GM19240 (cell line): ENCODE measurements at regions not wholly inside any gene's neighbourhood (a gene's known extent, or its start where the extent isn't known, plus 50 kb on each side); places are given as distances from the start of the nearest gene placed in this dataset.

ENCODE experiments used
- DNase-seq: peaks from one replicate; pipeline ENCODE4 v3.0.0; 2011; ENCODE audit warnings: low spot score; ENCODE audit not compliant: insufficient read length

DNA sequence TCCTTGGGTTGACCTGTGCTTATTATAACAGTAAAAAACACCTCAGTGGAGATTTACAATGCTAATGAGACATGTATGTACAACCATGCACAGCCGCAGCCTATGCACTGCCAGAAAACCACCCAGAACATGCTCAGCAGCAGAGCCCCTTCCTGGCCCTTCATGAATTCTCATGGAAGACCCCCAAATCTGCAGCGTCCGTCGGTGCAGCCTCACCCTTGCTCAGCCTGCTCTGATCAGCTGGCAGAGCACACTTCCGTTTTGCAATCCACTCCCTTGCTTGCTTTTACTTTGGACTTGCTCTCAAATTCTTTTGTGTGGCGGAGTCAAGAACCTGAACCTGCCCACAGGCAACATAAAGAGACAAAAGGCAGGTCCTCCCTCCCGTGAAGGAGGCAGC, 378.2 kb upstream of the SULF2 start:
- DNase-seq: no peak

DNA sequence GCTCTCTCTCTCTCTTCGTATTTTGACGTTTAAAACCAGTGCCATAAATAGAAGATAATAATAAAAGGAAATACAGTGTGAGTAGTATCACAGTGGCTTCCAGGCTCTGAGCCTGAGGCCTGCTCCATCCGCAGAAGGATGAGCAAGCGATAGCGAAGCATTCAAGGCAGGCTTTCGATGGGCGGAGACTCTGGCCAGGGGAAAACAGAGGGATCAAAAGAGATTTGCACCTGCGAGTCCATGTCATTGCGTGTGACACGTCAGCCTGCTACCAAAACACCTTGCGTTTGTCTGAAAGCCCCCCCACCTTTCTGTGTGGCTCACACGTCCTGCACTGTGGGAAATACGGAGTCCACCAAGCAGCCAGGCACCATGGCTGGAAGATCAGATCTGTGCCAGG, 377.3 kb upstream of the SULF2 start:
- DNase-seq: no peak

DNA sequence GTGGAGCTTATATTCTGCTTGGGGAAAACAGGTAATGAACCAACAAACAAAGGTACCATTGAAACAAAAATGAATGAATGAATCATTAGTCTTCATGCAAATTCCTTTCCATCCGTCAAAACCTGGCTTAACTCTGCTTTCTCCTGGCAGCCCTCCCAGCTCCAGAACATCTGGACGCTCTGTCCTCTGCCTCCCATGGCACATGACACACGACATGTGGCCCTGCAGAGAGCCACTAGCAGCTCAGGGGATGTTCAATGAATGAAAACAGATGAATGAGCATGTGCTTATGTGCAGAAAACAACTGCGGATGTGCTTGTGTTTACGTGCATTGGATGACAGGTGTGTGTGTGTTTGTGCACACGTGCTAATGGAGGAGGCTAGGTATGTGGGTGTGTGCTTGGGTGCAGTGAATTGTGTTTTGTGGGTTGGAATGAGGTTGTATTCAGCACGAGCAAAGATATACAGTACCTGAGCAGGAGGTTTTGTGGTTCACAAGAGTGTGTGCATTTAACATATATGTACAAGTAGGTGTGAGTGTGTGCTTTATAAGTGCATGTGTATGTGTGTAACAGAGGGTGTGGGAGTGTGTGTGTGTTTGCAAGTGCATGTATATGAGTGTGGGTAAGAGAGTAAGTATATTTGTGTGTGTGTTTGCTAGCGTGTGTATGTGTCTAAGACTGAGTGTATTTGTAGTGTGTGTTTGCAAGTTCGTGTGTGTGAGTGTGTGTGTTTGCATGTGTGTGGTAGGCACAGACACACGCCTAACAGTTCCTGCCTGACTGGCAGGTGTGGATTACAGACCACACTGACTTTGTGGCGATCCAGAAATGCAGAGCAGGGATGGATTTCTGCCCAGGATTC, 374.1 kb upstream of the SULF2 start:
- no peak for DNase-seq

DNA sequence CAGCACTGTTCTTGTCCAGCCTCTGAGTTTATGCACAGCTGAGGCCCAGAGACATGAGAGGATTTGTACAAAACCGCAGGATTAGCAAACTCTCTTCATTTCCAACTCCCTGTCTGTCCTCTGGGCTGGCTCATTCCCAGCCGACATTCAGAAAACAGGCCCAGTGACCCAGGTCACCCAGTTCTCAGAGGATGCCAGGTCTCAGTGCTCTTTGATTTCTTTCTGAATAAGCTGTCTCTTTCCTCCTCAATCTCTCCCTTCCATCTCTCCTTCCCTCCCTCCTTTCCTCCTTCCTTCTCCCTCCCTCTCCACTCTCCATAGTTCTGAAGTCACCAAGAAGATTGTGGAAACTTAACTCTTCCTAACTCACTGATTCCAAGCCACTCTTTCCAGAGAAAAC, 372.7 kb upstream of the SULF2 start:
- no peak for DNase-seq

DNA sequence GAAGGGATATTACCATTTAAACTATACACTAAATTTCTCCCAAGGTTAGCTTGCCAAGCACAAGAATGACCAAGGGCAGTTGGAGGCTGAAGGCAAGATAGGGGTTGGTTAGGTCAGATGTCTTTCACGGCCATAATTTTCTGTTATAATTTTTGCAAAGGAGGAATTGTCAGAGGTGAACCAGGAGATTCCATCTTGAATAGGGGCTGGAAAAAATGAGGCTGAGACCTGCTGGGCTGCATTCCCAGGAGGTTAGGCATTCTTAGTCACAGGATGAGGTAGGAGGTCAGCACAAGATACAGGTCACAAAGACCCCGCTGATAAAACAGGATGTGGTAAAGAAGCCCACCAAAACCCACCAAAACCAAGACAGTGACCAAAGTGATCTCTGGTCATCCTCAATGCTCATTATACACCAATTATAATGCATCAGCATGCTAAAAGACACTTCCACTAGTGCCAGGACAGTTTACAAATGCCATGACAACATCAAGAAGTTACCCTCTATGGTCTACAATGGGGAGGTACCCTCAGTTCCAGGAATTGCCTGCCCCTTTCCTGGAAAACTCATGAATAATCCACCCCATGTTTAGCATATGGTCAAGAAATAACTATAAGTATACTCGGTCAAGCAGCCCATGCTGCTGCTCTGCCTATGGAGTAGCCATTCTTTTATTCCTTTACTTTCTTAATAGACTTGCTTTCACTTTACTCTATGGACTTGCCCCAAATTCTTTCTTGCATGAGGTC, 371.8 kb upstream of the SULF2 start:
- no peak for DNase-seq

DNA sequence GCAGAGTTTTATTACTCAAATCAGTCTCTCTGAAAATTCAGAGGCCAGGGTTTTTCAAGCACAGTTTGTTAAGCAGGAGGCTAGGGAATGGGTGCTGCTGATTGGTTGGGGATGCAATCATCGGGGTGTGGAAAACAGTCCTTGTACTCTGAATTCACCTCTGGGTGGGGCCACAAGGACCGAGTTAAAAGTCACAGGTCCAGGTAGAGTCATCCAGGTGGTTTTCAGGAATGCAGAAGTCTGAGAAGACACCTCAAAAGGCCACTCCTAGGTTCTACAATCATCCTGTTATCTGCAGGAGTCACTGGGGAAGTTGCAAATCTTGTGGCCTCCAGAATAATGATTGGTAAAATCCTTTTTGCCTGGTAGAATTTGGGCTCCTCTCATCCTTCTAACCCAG, 371.2 kb upstream of the SULF2 start:
- no peak for DNase-seq

DNA sequence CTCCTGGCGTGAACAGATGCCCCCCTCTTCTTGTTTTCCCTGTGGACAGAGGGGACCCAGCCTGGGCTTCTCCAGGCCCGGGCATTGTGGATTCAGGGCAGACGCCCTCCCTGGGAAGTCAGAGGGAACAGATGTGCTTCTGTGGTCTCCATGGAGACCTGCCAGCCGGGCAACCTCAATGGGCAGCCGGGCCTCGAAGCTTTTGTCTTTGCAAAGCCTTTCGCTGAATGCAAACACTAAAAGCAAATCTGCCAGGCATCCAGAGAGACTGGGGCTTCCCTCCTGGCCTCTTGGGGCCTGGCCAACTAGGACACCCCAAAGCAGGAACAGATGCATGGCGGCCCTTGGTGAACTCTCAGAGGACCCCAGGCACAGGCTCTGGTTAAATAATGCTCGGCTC, 370.0 kb upstream of the SULF2 start:
- DNase-seq: no peak

DNA sequence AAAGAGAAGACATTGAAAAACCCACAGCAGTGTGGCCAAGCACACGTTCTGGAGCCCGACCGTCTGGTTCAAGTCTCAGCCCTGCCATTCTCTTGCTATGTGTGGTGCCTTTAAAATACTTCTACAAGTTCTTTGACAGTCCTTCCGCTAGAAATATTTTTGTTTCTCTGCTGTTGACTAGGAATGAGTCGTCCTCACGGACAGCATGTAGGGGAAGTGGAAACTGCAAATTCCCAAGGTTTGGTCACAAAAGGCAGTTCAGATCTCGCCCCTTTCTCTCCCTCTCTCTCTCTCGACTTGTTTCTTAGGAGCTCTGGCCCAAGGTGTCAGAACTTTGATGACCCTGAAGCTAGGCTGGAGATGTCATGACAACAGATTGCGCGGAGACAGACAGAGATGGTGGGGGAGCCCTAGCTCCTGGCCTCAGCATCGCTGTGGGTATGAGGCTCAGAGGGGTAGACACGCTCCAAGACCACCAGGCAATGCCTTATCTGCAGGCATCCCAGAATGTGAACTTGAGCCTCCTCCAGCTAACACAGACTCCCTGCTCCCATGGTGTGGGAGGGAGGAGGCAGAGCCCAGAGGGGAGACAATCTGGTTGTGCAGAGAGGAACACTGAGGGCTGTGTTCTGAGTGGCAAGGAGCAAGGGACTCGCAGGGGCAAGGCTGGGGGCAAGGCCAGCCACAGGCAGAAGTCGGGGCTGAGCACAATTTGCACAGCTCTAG, 368.9 kb upstream of the SULF2 start:
- DNase-seq: no peak

DNA sequence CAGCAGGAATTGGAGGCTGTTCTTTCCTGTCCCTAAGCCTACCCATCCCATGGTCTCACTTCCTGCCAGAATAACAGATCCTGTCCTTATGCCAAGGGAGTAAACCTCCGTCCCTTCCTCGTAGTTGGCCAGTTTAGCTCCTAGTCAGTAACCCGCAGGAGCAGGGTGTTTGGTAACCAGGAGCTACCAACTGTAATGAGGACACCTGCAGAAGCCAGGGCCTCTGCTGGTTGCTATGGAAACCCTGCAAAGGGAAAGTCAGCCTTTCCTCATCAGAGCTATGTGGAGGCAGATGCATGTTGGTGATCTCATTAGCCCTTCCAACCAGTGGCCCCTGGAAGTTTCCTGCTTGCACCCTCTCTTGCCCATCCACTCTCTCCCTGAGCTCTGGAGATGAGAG, 368.2 kb upstream of the SULF2 start:
- DNase-seq: no peak

DNA sequence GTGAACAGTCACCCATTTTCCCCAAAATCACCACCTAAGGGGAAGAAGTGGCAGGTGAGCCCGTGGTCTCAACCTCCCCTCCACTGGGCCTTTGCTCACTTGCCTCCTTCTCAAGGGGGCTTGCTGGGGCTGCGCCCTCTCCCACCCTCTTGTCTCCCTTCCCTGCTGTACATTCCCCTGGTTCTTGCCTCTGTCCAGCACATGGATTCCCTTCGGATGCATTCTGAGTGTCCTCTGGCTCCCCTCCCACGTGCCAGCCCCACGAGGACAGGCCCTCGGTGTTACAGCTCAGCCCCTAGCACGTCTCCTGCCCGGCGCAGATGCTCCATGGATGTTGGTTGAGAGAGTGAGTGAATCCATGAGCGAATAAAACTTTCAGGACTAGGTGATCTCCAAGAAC, 367.8 kb upstream of the SULF2 start:
- DNase-seq: no peak

DNA sequence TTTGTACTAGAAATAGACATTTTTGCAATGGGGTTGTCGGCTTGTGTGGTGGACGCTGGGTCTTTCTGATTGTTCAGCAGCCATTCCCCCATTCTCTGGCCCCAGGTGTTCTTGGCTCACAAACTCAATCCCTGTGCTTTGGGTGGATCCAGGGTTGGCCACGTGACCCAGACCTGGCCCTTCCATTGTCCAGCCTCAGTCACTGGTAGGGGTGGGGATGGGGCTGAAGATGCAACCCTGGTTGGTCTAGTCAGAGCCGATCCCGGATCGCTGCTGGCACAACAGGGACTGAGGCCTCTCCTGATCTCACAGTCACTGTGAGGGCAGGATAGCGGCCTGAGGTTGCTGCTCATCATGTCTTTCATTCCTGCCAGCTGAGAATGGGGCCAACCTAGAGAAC, 365.3 kb upstream of the SULF2 start:
- DNase-seq: no peak

DNA sequence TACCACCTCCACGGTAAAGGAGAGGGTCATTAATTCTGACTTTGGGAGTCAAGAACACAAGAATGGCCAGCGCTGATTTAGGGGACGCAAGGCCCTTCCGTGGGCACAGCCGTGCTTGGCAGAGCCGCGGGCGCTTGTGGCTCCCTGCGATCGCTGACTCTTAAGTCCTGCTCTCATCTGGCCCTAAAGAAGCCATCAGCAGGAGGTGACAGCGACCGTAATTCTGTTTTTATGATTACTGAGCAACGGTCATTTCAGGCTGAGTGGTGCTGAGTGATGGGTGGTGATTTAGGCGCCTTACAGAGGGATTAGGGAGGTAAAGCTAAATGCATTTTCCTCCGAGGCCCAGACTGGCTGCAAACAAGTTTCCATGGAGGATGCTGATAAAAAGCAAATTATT, 364.6 kb upstream of the SULF2 start:
- DNase-seq: no peak

DNA sequence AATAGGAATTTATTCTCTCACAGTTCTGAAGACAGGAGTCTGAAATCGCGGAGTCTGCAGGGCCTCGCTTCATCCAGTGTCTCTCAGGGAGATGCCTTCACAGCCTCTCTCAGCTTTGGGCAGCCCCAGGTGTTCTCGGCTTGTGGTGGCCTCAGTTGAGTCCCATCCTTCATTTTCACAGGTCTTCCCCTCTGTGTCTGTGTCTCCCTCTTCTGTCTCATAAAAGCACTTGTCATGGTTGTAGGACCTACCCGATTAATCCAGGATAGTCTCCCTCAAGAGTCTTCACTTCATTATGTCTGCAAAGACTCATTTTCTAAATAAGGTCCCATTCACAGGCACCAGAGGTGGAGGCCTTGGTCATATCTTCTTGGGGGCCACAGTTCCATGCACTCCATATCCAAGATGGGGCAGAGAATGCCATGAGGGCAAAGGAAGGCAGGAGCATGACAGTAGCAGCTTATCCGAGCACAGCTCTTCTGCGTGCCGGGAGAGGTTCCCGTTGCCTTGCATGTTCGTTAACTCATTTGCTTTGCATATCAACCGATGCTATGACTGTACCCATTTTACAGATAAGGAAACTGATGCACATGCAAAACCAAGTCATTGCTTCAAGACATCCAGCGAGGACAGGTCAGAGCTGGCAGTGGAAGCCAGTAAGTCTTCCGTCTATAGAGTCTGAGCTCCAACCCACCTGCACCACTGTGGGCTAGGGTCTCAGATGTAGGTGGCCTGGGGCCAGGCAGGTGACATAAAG, 363.8 kb upstream of the SULF2 start:
- no peak for DNase-seq

DNA sequence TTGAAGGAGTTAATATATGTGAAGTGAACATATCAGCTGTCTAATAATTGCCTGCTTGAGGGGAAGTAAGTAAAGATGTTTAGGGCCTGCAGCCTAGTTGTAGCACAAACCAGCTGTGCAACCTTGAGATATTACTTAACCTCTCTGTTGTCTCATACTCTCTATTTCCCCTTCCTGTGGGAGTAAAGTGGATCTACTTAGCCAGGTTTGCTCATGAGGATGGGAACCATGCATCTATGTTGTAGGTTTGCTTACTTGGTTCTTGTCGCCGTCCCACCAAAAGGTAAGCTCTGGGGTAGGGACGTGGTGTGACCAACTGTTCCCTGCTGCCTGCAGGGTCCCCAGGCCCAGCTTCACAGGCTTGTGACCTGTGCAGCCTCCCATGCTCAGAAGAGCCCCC, 362.7 kb upstream of the SULF2 start:
- DNase-seq: no peak

DNA sequence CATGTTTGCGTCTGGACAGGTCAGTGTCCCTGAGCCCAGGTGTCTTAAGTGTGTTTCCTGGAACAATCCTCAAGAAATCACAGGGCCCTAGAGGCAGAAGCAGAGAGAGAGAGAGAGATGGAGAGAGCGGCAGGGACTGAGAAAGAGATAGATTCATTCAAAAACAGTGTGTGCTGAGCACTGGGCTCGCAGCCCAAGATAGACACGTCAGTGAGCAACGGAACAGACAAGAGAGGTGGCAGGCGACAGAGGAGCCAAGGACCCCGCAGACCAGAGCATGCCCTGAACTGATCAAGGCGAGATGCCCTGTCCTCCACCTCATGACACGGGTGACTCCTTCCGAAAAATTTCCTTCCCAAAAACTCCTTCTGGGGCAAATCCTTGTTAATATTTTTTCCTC, 362.0 kb upstream of the SULF2 start:
- no peak for DNase-seq

DNA sequence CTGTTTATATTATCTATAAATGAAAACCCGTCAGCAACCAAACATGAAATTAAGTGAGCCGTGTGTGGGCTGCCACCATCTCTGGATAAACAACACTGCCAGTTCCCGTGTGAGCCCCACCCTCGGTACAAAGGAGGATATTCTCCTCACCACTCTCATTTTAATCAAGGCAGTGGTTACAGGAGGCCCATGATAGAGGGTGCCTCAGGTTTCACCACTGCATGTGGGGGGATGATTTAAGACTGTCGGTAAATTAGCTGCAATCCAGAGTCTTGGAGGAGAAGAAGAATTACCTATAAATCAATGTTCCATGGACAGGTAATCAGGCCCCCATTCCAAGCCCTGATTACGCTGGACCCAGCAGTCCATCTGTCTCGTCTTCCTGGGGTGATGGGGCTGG, 361.6 kb upstream of the SULF2 start:
- DNase-seq: no peak

DNA sequence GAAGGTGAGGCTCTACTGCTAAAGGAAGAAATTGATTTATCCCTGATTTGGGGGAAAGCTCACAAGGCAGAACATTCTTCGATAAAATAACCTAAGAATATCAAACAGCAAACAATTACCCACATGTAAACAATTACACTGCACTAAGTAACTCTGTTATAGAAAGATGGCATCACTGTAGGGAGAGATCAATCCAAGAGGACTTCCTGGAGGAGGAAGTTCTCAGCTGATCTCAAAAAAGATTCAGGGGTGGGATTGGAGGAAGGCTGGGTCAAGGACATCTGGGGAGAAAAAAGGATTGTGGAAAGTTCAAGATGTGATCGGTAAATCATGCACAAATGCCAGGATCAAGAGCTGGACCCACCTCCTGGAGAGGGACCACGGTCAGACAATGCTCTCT, 361.0 kb upstream of the SULF2 start:
- no peak for DNase-seq

DNA sequence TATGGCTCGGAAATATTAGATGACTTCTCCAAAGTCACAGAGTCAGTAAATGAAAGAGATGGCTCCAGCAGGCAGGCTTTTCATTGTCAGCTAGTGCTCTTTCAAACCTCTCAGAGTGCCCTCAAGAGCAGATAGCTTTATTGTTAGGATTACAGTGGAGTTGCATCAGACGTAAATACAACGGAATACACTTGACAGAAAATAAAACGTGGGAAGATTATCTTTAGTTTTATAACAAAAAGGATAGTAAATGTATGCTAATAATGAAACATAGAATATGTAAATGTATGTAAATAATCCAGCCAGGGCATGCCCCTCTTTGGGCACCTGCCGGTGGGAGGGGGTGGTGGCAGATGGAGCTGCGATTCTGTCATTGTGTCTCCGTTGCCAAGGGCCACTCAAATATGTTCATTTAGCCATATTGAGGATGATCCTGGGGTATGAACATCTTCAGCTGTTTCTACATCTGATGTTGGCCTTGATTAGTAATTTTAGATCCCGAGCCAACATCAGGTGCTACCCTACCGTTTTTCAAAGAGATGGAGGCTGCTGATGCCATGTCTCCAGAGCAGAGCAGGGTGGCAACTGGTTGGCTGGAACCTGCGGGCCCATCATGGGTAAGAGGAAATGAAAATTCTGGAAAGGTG, 358.3 kb upstream of the SULF2 start:
- DNase-seq: no peak

DNA sequence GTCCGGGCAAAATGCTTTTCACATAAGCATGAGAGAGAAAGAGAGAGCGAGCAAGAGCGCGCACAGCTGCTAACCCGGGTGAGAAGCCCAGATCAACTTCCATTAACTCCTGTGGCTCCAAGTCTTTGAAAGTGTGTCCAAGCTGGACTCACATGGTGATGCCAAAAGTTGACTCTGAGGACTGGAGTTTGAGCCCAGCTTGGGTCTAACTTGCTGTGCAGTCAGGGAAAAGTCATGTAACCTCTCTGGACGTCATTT, 357.2 kb upstream of the SULF2 start:
- DNase-seq: no peak

DNA sequence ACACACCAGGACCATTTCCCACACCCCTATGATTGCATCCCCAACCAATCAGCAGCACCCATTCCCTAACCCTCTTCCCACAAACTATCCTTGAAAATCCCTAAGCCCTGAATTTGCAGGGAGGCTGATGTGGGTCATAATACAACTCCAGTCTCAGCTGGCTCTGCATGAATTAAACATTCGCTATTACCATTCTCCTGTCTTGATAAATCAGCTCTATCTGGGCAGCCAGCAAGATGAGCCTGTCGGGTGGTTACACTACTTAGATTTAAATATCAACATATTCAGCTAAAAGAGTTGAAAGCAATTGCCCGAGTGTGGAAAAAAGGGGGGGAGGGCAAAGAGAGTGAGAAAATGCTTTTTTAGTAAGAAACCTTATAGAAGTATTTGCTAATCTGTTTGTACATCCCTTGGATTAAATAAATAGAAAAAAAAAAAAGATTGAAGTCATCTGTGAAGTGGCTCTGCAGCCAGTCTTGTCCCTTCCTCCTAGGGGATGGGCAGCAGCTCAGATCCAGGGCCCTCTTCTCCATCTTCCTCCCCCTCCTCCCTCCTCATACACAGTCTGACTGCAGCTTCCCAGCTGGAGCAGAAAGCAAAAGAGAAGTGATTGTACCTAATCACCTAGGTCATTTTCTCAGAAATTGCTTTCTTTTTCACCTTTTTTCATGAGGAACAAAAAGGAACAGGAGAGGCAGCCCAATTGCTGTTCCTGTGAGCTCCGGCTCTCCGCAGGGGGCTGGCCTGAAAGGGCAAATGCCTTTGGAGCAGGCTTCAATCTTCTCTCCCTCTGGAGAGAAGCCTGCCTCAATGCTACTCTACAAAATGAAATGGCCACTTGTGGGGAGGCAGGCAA, 356.6 kb upstream of the SULF2 start:
- no peak for DNase-seq
